IMR-90 (cell line): ENCODE measurements at regions not wholly inside any gene's neighbourhood (a gene's known extent, or its start where the extent isn't known, plus 50 kb on each side); places are given as distances from the start of the nearest gene placed in this dataset.

ENCODE experiments used
- ATAC-seq: fragments of 200-7000 bp; cut with Tn5 transposase; 2 replicates; pipeline ENCODE4 v1.9.1; 2020; ENCODE audit warnings: low read depth, mild to moderate bottlenecking, moderate library complexity
- BruUV-seq: library from RNA; stranded (reverse); fragments of 400-500 nt; replicated peaks from 2 replicates; lab custom pipeline; 2021; lab: Mats Ljungman, UMichigan
- CTCF ChIA-PET: fragments of 300-600 bp; formaldehyde crosslinking; extraction: SDS; loops from one replicate; lab custom pipeline; 2021; ENCODE audit warnings: antibody characterized with exemption; lab: Yijun Ruan, JAX
- POLR2A ChIA-PET: fragments of 300-600 bp; sonication (Branson Sonifier 250); formaldehyde crosslinking; loops from one replicate; lab custom pipeline; 2022; ENCODE audit warnings: antibody characterized with exemption; ENCODE audit not compliant: unreplicated experiment; lab: Charles Lee
- DNase-seq: peaks from one replicate; pipeline ENCODE4 v3.0.0; 2013
- H2AFZ ChIP-seq: replicated peaks from 2 replicates; pipeline ENCODE3; 2013; ENCODE audit warnings: low read length, mild to moderate bottlenecking; ENCODE audit not compliant: poor library complexity
- H2AK5ac ChIP-seq: 2 replicates; pipeline ENCODE4 v1.6.1; 2013; ENCODE audit warnings: low read depth, low read length, inconsistent platforms
- H2AK9ac ChIP-seq: replicated peaks from 2 replicates; pipeline ENCODE3; 2013; ENCODE audit warnings: mild to moderate bottlenecking, low read depth, low read length, moderate library complexity; ENCODE audit not compliant: poor library complexity
- H2BK120ac ChIP-seq: 2 replicates; pipeline ENCODE4 v1.6.1; 2013; ENCODE audit warnings: low read depth, low read length, inconsistent platforms
- H2BK15ac ChIP-seq: 3 replicates; pipeline ENCODE4 v1.6.1; 2013; ENCODE audit warnings: low read depth, low read length, inconsistent platforms
- H2BK20ac ChIP-seq: 2 replicates; pipeline ENCODE4 v1.6.1; 2013; ENCODE audit warnings: low read depth, mild to moderate bottlenecking, inconsistent platforms, low read length, moderate library complexity
- H2BK5ac ChIP-seq: 2 replicates; pipeline ENCODE4 v1.6.1; 2013; ENCODE audit warnings: mild to moderate bottlenecking, low read depth, low read length, inconsistent platforms; ENCODE audit not compliant: poor library complexity, severe bottlenecking
- H3K14ac ChIP-seq: replicated peaks from 2 replicates; pipeline ENCODE4 v1.6.1; 2013; ENCODE audit warnings: low read depth, low read length, inconsistent platforms
- H3K18ac ChIP-seq: 2 replicates; pipeline ENCODE4 v1.6.1; 2013; ENCODE audit warnings: low read depth, low read length, control low read depth
- H3K23ac ChIP-seq: 2 replicates; pipeline ENCODE4 v1.6.1; 2013; ENCODE audit warnings: low read depth, low read length, inconsistent platforms
- H3K27ac ChIP-seq: 2 replicates; pipeline ENCODE4 v1.5.1; 2013; ENCODE audit warnings: mild to moderate bottlenecking, control low read depth, low read length; ENCODE audit not compliant: insufficient read depth
- H3K27me3 ChIP-seq: 2 replicates; pipeline ENCODE4 v1.6.1; 2013; ENCODE audit warnings: low read length; ENCODE audit not compliant: control insufficient read depth, insufficient read depth
- H3K36me3 ChIP-seq: 2 replicates; pipeline ENCODE4 v1.6.1; 2013; ENCODE audit warnings: low read length, mixed read lengths; ENCODE audit not compliant: control insufficient read depth, insufficient read depth
- H3K4ac ChIP-seq: 2 replicates; pipeline ENCODE4 v1.6.1; 2013; ENCODE audit warnings: low read depth, low read length, inconsistent platforms
- H3K4me1 ChIP-seq: 2 replicates; pipeline ENCODE4 v1.6.1; 2013; ENCODE audit warnings: low read length, mixed read lengths; ENCODE audit not compliant: control insufficient read depth, insufficient read depth
- H3K4me2 ChIP-seq: 2 replicates; pipeline ENCODE4 v1.6.1; 2013; ENCODE audit warnings: low read depth, mild to moderate bottlenecking, control low read depth, low read length, moderate library complexity
- H3K4me3 ChIP-seq: 2 replicates; pipeline ENCODE4 v1.5.1; 2013; ENCODE audit warnings: low read depth, mild to moderate bottlenecking, control low read depth, low read length, moderate library complexity; ENCODE audit not compliant: insufficient read depth
- H3K56ac ChIP-seq: 2 replicates; pipeline ENCODE4 v1.6.1; 2013; ENCODE audit warnings: low read length, inconsistent platforms; ENCODE audit not compliant: insufficient read depth; ENCODE audit errors: extremely low read depth
- H3K79me1 ChIP-seq, 2 experiments: 2 replicates each; pipeline ENCODE4 v1.6.1; 2013; ENCODE audit warnings: low read length in 2 of 2, inconsistent platforms in 1 of 2, low read depth in 1 of 2
- H3K9ac ChIP-seq: 2 replicates; pipeline ENCODE4 v1.6.1; 2013; ENCODE audit warnings: low read depth, low read length, control low read depth
- H3K9me1 ChIP-seq: 2 replicates; pipeline ENCODE4 v1.6.1; 2013; ENCODE audit warnings: low read length, inconsistent platforms; ENCODE audit not compliant: insufficient read depth
- H3K9me3 ChIP-seq: 2 replicates; pipeline ENCODE4 v1.6.1; 2013; ENCODE audit warnings: low read length; ENCODE audit not compliant: control insufficient read depth, insufficient read depth
- H4K20me1 ChIP-seq: 2 replicates; pipeline ENCODE4 v1.6.1; 2013; ENCODE audit warnings: low read length, inconsistent platforms; ENCODE audit not compliant: insufficient read depth
- H4K5ac ChIP-seq: 2 replicates; pipeline ENCODE4 v1.6.1; 2013; ENCODE audit warnings: mild to moderate bottlenecking, low read depth, low read length, control low read depth
- H4K8ac ChIP-seq, 2 experiments: 2 replicates each; pipeline ENCODE4 v1.6.1; 2013; ENCODE audit warnings: low read depth in 2 of 2, low read length in 2 of 2, control low read depth in 1 of 2, inconsistent platforms in 1 of 2
- H4K91ac ChIP-seq: 2 replicates; pipeline ENCODE4 v1.6.1; 2013; ENCODE audit warnings: low read depth, low read length, inconsistent platforms; ENCODE audit not compliant: insufficient read depth
- BHLHE40 ChIP-seq: fragments of 150-350 bp; IDR thresholded peaks from 2 replicates; pipeline ENCODE4 v1.6.1; 2016; ENCODE audit warnings: mild to moderate bottlenecking, low read depth, low read length
- RCOR1 ChIP-seq: IDR thresholded peaks from 2 replicates; pipeline ENCODE4 v1.6.1; 2012; ENCODE audit warnings: mild to moderate bottlenecking, low read length, improper control_type of control experiment; ENCODE audit not compliant: insufficient replicate concordance
- RFX5 ChIP-seq: IDR thresholded peaks from 2 replicates; pipeline ENCODE4 v1.8.0; 2012; ENCODE audit warnings: low read depth, mild to moderate bottlenecking, low read length, moderate library complexity
- WGBS, 2 experiments: methylation state at CpG; one replicate each; pipeline versions ENCODE4 v1.1.5 to v1.1.7; 2013; ENCODE audit warnings: missing lambda C conversion rate in 2 of 2; ENCODE audit not compliant: insufficient read length in 1 of 2; ENCODE audit errors: extremely low coverage in 2 of 2; 5-methylcytosine and 5-hydroxymethylcytosine counted together
- dilution Hi-C: fragments of 300-500 bp; cut with HindIII; formaldehyde crosslinking; loops from one replicate; pipeline ENCODE4 v1.14.3; 2018; ENCODE audit warnings: low sequenced_read_pairs; ENCODE audit not compliant: unreplicated experiment
- in situ Hi-C: fragments of 300-500 bp; cut with MboI; formaldehyde crosslinking; loops from 3 replicates; pipeline ENCODE4 v1.14.3; 2019; ENCODE audit warnings: low sequenced_read_pairs, inconsistent platforms, mixed read lengths
- intact Hi-C: fragments of 100-400 bp; cut with micrococcal nuclease; formaldehyde crosslinking; loops from 2 replicates; pipeline ENCODE4 v1.10.0; 2022

DNA sequence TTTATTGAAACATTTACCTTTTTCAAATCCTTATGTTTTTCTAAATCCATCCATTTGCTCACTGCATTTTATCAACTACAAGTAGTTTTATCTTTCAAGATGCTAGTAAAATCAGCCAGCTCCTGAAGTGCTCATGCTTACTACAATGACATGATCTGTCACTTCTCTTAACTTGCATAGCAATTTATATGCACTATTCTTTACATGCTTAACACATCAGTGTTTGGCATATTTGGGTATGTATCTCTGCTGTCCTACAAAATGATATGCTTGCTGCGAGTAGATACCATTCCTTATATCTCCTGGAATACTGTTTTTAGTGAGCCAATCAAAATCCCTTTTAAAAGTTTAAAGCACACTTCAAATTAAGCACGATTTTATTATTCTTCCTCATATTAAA is 2726.8 kb downstream of the PCDH7 start:
- in situ Hi-C loops, result no loop called here
- no peak overlapping the region for H2AFZ ChIP-seq
- no peaks in the 10 kb centered on the region for H3K9me3 ChIP-seq
- no peaks in the 10 kb centered on the region for H4K20me1 ChIP-seq
- no peak overlapping the region for H3K4ac ChIP-seq
- no peaks in the 10 kb centered on the region for H3K4me1 ChIP-seq
- H2BK5ac ChIP-seq, result no peak overlapping the region
- intact Hi-C loops, result no loop called here
- no CpG with 5 or more reads among the region's 2 CpGs for WGBS, 2 experiments
- no peak overlapping the region for H2BK20ac ChIP-seq
- no peak overlapping the region for H3K23ac ChIP-seq
- H2BK15ac ChIP-seq, result no peak overlapping the region
- no peaks in the 10 kb centered on the region for H3K36me3 ChIP-seq
- H4K91ac ChIP-seq, result no peak overlapping the region
- no peak overlapping the region for H3K4me3 ChIP-seq
- H3K9me1 ChIP-seq, result no peaks in the 10 kb centered on the region
- H4K5ac ChIP-seq, result no peak overlapping the region
- dilution Hi-C loops, result no loop called here
- ATAC-seq, result no peak
- no peak overlapping the region for H3K4me2 ChIP-seq
- no peak overlapping the region for H3K27ac ChIP-seq
- H2AK5ac ChIP-seq, result no peak overlapping the region
- no peaks in the 10 kb centered on the region for H3K79me1 ChIP-seq
- no peak for TF ChIP-seq BHLHE40
- no peak for TF ChIP-seq RFX5
- no peak for TF ChIP-seq RCOR1
- no peaks in the 10 kb centered on the region for H3K27me3 ChIP-seq
- BruUV-seq, result no TSS peak
- no peak overlapping the region for H2BK120ac ChIP-seq
- H4K8ac ChIP-seq, result no peak overlapping the region
- ChIA-PET POLR2A (no interaction called here), CTCF (no interaction called here)
- H3K14ac ChIP-seq, result no peak overlapping the region
- H3K56ac ChIP-seq, result no peak overlapping the region
- no peak for DNase-seq
- H2AK9ac ChIP-seq, result no peak overlapping the region
- H3K18ac ChIP-seq, result no peak overlapping the region
- H3K9ac ChIP-seq, result no peak overlapping the region
